ENCODE measurements at regions not wholly inside any gene's neighbourhood (a gene's known extent, or its start where the extent isn't known, plus 50 kb on each side); places are given as distances from the start of the nearest gene placed in this dataset.

DNA sequence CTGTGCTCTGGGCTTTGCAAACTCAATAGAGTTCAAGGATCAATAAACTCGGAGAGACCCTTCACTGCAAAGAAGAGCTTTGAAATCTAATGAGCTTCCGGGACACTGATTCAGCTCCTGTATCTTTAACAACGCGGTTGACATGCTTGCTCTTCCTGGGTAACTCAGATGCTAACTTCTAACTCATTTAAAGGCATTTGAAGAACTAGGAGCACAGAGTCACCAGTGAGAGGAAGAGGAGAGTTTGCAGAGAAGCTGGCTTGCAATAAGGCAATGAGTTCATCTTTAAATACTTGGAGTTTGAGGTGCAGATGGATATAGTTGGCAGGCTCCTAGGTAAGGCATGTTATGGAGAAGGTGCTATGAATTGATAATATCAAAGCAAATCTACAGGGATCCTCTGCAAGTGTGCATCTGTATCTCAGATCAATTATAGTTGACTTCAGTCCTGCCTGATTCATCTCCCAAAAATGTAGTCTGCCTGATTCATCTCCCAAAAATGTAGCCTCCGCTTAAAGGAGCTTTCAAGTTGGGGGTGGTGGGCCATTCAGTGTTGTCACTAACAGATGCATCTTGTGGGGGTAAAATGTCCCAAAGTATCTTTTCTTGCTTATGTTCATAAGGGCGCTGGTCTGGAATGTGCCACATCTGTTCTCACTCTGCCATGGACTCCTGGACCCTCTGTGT lies 182.5 kb upstream of the PRSS58 start:
- TF ChIP-seq, protein P1, sequence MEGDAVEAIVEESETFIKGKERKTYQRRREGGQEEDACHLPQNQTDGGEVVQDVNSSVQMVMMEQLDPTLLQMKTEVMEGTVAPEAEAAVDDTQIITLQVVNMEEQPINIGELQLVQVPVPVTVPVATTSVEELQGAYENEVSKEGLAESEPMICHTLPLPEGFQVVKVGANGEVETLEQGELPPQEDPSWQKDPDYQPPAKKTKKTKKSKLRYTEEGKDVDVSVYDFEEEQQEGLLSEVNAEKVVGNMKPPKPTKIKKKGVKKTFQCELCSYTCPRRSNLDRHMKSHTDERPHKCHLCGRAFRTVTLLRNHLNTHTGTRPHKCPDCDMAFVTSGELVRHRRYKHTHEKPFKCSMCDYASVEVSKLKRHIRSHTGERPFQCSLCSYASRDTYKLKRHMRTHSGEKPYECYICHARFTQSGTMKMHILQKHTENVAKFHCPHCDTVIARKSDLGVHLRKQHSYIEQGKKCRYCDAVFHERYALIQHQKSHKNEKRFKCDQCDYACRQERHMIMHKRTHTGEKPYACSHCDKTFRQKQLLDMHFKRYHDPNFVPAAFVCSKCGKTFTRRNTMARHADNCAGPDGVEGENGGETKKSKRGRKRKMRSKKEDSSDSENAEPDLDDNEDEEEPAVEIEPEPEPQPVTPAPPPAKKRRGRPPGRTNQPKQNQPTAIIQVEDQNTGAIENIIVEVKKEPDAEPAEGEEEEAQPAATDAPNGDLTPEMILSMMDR (IDR thresholded peaks at IDR 0.05) = no peak
- no peak for TF ChIP-seq POLR2A (IDR thresholded peaks at IDR 0.05)

Measured in testis (tissue), 2 donors.